CD4-positive, alpha-beta T cell treated with Interleukin-15 for 4 hours (primary cell): ENCODE measurements at regions not wholly inside any gene's neighbourhood (a gene's known extent, or its start where the extent isn't known, plus 50 kb on each side); places are given as distances from the start of the nearest gene placed in this dataset.

ENCODE experiments used
- DNase-seq: peaks from one replicate; pipeline ENCODE4 v3.0.0-alpha.2; 2020; ENCODE audit warnings: low spot score

DNA sequence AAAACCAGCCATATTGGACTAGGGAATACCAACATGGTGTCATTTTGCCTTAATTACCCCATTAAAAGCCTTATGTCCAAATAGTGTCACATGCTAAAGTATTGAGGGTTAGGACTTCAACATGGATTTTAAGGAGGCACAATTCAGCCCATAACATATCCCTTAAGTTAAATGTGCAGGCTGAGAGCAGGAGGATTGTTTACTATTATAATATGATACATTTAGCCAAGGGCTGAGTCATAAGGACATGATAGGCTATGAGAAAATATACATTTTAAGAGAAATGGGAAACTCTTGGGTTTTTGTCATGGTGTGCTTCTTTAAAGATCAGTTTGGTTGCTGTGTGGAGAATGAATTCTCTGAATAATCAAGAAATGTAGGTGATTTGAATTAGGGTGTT, 136.8 kb downstream of the RDH14 start:
- no peak for DNase-seq

DNA sequence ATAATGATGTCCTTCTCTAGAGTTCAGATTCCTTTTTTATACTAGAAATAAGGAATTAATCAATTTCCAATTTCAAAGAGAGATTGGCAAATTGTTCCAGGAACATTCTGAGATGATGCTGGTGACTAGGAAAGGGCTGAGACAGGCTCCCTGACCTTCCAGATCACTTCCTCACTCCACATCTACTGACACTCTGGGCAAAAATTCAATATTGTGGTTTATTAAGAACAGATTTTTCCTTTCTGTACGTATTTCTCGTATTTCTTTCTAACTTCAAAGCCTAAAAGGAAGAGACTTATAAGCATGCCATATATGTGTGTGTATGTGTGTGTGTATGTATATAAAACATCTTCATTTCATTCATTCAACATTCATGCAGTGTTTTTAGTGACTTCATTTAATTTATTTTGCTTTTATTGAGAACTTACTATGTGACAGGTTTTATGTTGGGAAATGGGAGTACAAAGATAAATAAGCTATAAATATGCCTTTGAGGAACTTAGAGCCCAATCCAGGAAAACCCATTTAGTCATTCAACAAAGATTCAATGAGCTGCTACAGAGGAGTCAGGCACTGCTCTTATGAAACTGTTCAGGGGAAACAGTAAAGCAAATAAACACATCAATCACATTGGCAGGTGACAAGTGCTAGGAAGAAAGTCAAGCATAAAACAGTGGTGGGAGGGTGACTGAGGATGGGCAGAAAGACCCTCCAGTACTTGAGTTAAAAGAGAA, 137.9 kb downstream of the RDH14 start:
- DNase-seq: no peak

DNA sequence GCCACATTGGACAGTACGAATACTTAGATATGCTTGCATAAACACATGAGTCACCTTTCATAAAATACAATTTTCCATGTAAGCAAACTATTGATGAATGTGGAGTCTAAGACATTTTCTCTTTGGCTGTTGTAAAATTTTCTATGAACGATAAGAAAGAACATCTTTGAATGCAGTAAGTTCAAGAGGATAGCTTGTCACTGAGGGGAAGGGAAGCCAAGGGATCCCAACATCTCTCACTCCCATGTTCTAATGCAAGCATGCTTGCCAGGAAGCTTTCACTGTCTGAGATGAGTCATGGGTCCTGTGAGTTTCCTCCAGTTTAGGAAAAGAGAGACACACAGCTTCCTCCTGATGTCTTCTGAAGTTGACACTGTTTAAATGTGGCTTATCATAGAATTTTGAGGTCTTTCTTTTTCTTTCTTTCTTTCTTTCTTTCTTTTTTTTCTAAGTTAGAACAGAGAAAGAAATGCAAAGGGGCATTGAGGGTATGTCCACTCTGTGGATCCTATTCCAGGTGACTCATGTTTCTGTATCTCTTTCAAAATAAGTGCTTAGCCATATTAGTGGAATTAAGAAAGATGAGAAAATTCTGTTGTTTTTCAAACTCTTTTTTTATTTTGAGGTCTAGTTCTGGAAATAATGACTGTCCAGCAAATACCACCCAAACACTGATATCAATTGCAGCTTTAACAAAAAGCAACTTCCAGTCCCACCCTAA, 146.6 kb downstream of the RDH14 start:
- DNase-seq: no peak

DNA sequence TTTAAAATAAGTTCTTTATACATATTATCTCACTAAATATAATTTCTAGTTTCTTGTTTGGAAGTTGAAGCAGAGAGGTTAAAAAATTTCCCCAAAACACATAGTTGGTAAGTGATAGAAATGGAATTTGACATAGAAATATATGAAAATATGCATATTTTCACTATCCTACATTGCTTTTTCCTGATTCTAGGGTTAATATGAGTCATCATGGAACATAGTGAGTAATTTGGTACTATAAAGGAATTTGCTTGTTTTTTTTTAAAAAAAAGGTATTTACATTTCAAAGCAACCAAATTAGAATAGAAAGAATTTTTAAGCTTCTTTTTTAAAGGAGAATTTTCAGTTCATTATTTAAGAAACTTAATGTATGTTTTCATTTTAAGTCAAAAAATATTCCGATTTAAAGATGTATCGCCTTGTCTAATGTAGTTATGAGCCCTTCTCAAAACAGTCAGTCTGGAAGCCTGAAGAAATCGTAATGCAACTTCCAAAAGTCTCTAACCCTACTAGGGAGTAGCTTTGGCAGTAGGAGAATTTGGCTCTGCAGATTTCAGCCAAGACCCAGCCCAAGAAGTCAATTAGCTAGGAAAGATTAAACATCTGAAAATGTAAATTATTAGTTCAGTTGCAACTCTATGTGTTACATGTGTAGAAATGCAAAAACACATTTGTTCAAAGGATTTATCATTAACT, 147.3 kb downstream of the RDH14 start:
- no peak for DNase-seq

DNA sequence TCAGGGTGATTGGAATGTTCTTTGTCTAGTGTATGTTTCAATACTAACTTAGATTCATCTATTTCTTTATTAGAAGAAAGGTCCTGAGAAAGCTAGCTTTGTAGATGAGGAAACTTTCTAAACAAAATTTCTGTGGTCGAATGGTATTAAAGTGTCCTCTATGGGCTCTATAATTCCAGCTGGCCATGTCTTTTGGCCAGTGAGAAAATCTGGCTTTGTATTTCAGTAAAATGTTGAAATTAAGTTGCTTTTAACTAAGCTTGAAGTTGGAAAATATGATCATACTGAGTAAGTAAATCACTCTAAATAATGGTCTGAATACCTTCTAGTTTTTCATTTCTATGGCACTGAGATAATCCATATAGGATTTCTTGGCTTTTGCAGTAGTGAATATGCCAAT, 148.8 kb downstream of the RDH14 start:
- DNase-seq: no peak

DNA sequence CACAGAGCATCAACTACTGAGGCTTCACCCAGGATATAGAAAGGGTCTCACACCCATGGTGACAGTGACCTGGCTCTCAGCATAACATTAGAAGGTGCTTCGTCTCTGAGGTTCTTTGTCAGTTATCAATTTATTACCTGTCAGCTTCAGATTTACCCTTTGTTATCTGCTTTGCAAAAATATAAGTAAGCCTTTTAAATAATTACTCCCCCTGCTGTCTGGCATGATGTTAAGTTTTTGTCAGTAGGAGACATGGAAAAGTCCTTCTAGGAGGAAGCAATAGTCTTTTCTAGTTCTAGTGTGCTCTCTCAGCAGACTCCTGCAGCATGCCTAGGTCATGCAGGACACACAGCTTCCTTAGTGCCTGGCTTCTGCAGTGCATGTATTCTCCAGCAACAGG, 149.9 kb downstream of the RDH14 start:
- DNase-seq: no peak

DNA sequence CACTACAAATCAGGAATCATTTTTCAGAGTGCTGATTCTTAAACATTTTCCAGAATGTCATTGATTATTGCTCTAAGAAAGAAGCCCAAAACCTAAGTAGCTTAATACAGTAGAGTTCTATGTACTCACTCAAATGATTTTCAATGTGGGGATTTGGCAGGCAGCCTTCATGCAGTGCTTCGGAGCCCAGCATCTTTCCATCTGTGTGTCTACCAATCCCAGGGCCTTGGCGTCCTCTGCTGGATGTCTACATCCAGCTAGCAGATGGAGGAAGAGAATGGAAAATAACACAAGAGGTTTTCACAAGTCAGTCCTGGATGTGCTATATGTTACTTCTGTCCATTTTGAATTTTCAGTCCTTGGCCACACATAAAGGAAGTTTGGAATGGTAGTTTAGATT, 151.8 kb downstream of the RDH14 start:
- DNase-seq: no peak

DNA sequence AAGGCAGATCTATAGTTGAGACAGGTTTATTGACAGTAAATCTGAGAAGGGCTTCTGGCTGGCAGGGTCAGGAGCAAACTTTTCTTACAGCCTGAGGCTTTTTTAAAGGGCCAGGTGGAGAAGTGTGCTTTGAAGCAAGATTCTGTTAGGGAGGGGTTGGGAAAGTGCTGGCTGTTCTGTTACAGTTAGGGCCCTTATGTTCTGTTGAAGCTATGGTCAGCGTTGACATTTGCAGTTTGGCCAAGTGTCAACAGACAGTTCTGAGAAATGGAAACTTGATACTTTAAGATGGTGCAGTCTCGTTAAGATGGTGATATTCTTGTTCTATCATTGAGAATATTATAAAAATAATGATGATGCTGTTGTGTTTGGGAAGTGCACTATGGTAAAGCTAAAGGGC, 154.2 kb downstream of the RDH14 start:
- no peak for DNase-seq

DNA sequence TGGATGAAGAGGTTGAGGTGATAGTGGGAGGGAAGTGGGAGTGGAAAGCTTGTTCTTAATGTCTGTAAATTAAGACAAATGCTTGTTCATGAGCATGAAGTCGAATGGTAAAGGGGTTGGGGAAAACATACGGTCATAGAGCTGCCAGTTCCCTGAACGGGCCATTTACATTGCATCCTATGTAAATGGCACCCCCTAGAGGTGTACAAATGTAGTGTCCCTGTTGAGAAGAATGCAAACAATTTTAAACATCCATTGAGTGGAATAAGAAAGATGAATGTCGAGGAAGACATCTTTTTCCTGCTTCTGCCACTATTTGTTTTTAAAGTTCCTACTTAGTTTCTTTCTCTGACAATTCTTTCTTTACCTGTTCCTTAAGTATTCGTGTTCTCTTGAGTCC, 155.7 kb downstream of the RDH14 start:
- no peak for DNase-seq

DNA sequence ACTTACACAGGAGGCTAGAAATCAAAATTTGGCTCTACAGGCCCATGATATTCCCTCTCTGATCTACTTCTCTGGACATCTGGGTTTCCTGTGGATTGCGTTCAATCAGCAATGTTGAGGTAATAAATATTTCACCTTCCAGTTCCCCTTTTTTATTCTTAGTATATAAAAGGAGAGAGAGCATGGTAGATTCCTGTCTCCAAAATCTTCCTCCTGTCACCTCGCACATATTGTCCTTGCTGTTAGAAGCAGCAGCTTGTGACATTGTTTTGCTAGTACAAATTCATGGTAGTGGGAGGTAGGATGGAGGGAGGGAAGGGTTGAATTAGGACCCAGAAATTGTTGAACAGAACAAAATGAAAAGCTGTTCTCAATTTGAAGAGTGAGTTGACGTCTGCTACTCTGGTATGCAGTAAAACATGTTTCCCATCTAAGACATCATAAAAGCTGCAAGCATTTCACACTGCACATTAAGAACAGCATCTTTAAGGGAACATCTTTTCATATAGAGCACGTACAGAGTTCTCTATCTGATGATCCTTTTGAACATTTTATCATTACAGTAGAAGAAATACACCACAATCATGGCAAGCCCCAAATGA, 156.4 kb downstream of the RDH14 start:
- no peak for DNase-seq

DNA sequence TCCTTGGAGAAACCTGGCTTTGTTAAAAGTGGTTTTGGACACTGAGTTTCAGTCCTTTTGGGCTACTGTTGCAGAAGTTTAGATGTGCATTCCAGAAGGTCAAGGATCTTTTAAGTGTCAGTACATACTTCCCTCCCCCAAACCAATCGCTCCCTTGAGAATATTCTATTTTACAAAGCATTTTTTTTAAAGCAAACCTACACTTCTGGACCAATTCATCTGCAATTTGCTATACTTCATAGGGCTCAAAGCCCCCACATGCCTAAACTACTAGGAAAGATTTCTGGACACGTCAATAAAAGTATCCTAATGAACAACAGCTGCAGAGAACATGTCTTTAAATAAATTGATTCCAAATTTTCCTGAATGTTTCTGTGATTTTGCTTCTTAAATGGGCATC, 157.6 kb downstream of the RDH14 start:
- no peak for DNase-seq

DNA sequence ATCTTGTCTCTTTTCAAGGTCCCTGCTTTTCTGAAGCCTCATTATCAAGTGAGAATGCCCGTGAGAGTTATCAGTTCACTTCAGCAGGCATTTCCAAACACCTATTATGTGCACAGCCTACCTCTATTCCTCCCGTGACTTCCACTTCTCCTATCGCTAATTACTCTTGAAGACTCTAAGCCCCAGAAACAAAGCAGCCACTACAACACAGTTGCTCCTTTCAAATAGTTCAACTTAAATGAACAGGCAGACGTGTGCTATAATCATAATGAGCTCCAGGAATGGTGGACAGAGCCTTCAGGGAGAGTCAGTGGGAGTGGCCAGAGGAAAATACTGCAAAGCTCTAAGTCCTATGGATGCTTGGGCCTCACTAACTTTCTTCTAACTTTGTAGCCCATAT, 159.0 kb downstream of the RDH14 start:
- no peak for DNase-seq

DNA sequence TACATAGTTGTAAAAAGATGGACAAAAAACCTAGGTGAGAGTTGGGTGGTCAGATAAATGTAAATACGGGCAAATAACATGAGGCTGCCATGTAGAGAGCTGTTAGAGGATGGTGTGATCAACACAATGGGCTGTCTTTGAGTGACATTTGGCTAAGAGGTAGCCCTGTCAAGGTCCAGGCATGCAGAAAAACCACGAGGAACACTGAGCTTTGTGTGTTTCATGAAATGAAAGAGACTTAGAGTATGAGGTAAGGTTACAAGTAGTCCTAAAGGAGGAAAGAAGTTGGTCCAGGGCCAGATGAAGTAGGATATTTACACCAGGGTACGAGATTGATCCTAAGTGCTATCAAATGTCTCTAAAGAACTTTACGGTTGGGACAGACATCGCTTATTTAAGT, 160.9 kb downstream of the RDH14 start:
- no peak for DNase-seq

DNA sequence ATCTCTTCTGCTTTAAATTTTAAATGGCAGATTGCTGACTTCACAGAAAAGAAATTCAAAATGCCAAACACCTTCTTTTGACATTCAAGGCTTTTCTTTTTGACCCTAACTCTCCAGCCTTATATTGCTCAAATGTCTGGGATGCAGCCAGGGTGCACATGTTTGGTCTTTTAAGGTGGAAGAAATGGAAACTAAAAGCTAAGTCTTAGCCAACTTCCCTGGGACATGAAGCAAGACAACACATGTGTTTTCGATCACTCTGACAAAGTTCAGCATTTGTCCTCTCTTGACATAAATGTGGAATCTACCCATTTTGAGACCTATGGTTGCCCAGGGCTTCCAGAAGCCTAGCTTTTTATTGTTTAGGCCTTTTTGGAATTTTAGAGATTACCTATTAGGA, 161.6 kb downstream of the RDH14 start:
- DNase-seq: no peak

DNA sequence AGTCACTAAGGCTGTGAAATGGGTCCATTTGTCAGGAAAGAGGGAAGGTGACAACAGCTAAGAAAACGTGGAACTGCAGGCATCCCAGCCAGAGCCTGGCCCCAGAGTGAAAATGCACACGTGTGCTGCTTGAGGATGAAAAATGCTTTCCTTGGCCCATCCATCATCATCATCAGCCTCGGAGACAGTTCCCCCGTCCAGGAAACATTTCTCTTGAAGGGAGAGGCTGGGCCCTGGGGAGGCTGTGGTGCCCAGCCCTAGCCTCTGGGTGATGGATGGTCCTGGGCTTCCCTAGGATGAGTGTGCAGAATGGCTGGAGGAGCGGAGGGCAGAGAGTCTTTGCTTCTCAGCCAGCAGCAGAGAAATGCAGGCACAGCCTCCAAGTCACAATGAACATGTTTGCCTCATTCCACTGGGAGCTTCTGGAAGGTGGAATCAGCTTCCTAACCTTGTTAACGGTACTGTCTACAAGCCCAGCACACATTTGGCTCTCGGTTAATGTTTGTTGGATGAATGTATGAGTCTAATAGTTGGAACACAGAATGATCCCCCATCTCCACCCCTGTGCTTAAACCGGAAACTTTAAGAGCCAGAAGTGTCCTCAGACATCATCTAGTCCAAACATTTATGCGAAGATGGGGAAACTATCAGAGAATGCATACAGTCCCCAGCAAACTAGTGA, 164.0 kb downstream of the RDH14 start:
- DNase-seq: no peak

DNA sequence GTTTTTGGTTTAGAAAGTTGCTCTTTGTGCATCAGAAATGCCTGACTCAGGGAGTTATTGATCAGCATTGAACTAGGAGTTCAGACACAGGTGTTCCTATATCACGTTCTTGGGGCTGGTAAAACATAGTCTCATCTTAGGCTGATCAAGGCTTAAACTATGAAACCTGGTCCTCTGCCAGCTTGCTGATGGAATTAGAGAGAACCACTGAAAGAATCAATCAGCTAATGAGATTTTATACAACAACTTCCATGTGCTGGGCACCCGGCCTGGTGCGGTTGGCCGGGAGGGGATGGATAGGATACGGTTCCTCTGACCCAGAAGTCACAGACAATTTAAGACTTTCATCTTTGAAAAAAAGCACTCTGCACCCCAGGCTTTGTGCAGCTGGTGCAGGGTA, 164.9 kb downstream of the RDH14 start:
- DNase-seq: no peak

DNA sequence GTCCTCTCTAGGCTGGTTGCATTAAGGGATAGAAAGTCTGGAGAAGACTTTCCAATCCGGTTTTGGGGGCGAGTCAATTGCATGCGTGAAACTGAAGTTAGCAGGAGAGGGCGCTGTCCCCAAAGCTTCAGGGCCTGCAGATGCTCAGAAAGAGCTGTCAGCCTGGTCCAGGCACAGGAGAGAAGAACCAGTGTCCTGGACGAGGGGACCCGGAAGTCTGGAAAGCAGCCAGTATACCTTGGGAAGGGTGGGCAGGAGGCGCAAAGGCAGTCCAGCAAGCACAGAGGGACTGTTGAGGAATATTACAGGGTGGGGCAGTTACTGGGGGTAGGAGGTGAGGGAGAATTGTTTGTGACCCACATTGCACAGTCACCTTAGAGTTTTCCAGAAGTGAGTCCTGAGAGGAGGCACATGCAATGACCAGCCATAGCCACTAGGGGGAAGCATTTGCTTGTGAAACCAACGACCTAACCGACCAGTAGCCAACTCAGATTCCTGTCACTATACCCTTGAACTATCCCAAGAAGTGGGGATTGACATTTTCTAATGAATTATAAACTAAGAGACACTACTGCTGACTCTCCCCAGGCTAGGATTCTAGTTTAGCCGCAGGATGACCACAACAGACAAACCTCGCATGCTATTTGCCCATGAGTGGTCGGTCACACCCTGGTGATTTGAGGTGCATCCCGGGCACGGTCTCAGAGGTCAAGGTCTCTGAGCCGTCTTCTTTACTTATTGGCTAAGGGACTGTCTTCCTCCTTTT, 172.8 kb downstream of the RDH14 start:
- peak; percentile 63 for DNase-seq

DNA sequence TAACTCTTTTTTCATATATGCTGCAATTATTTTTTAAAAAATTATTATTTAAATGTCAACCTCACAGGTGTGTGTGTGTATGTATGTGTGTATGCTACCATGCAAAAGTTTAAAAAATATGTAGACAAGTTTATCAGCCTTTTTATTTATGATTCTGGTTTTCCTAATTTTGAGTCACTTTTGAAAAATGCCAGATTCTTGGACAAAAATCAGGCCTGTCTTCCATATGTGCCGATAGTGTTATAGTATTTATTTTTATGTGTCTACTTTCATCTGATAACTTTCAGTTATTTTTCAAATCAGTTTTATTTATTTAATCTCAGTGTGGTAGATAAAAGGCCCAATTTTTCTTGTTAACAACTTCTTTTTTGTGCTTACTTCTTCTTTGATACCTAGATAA, 176.2 kb downstream of the RDH14 start:
- DNase-seq: no peak

DNA sequence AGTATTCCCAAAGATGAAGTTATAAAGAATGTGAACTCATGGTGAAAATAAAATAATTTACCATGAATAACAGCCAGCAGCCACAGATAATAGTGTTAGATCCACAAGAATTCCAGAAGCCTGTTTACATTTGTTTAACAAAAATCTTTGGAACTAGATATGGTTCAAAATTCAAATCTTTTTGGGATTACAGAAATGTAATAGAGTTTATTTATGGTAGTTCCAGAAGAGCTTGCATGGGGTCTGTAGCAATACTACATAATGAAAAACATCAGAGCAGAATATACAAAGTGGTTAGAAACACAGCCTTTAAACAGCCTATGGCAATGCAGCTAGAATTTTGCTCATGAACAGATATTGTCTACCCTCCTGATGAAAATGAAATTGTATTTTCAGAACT, 179.1 kb downstream of the RDH14 start:
- DNase-seq: no peak

DNA sequence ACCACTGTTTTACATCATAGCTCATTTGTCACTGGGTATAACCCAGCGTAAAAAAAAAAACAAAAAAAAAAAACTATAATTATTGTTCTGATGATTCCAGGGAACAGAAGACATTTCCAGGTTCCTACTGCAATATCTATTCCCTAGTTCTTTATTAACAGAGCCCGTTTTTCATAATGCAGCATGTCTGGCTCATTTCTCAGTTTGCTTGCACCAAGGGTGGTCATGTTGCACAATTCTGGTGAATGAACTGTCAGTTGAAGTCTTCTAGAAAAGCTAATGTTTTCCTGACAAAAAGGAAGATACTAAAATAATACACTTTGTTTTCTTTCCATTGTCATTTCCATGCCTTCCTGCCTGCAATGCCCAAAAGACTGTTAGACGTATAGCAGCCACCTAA, 180.1 kb downstream of the RDH14 start:
- no peak for DNase-seq

DNA sequence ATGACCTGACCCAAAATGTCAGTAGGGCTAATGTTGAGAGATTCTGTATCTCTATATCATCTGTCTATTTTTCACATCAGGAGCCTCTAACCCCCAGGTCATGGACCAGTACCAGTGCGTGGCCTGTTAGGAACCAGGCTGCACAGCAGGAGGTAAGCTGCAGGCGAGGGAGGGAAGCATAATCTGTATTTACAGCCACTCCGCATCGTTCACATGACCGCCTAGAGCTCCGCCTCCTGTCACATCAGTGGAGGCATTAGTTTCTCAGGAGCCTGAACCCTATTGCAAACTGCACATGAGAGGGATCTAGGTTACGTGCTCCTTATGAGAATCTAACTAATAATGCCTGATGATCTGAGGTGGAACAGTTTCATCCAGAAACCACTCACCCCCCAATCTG, 180.6 kb downstream of the RDH14 start:
- DNase-seq: no peak
